Kidney capillary endothelial cell (primary cell): ENCODE measurements at regions not wholly inside any gene's neighbourhood (a gene's known extent, or its start where the extent isn't known, plus 50 kb on each side); places are given as distances from the start of the nearest gene placed in this dataset.
A peak's percentile ranks its signal among the peaks of the same experiment; 100 is the strongest.
"Not testable (repeated sequence)": the region's sequence is repeated elsewhere in the genome, so short reads cannot be mapped to it uniquely, and the experiment has no call there.

Experiments
- DNase-seq: peaks from one replicate; pipeline ENCODE4 v3.0.0-alpha.2; 2018; ENCODE audit warnings: low spot score

- not testable (repeated sequence) for DNase-seq
Measured at GRCh38 chr1:25171013-25171412, 61.3 kb downstream of the SYF2 start.

- no peak for DNase-seq
Measured at GRCh38 chr1:25170439-25170838, 61.9 kb downstream of the SYF2 start.

GRCh38 chr1:25169610-25170009, 62.7 kb downstream of the SYF2 start:
- no peak for DNase-seq

GRCh38 chr1:25169168-25169567, 63.1 kb downstream of the SYF2 start:
- no peak for DNase-seq

- DNase-seq, result no peak
Measured at GRCh38 chr1:25168193-25169071, 63.9 kb downstream of the SYF2 start.

GRCh38 chr1:25167269-25168192, 64.8 kb downstream of the SYF2 start:
- DNase-seq, result no peak

- no peak for DNase-seq
Measured at GRCh38 chr1:25166847-25167246, 65.5 kb downstream of the SYF2 start.

GRCh38 chr1:25163986-25164385, 68.3 kb downstream of the SYF2 start:
- no peak for DNase-seq

- no peak for DNase-seq
Measured at GRCh38 chr1:25161981-25162380, 70.3 kb downstream of the SYF2 start.

GRCh38 chr1:25157846-25158245, 74.5 kb downstream of the SYF2 start:
- no peak for DNase-seq

GRCh38 chr1:25150985-25151495, 81.3 kb downstream of the SYF2 start:
- DNase-seq, result no peak

GRCh38 chr1:25148673-25149300, 83.5 kb downstream of the SYF2 start:
- DNase-seq, result peak; percentile 7

GRCh38 chr1:25146451-25146855, 85.8 kb downstream of the SYF2 start:
- no peak for DNase-seq

GRCh38 chr1:25145775-25146393, 86.4 kb downstream of the SYF2 start:
- no peak for DNase-seq

- DNase-seq, result no peak
Measured at GRCh38 chr1:25140073-25140797, 92.1 kb downstream of the SYF2 start.

GRCh38 chr1:25137521-25138395, 94.5 kb downstream of the SYF2 start:
- DNase-seq, result no peak

- no peak for DNase-seq
Measured at GRCh38 chr1:25137106-25137505, 95.2 kb downstream of the SYF2 start.

- DNase-seq, result no peak
Measured at GRCh38 chr1:25135909-25136308, 96.4 kb downstream of the SYF2 start.

- DNase-seq, result no peak
Measured at GRCh38 chr1:25134801-25135461, 97.4 kb downstream of the SYF2 start.

GRCh38 chr1:25134307-25134706, 98.0 kb downstream of the SYF2 start:
- DNase-seq, result no peak
